Gastroesophageal sphincter (tissue), 3 donors: ENCODE measurements at regions not wholly inside any gene's neighbourhood (a gene's known extent, or its start where the extent isn't known, plus 50 kb on each side); places are given as distances from the start of the nearest gene placed in this dataset.

Experiments
- EP300 ChIP-seq: sonication (generic); formaldehyde crosslinking; IDR thresholded peaks from one replicate; pipeline ENCODE4 v1.6.1; 2017; ENCODE audit warnings: antibody characterized with exemption, mild to moderate bottlenecking
- POLR2A ChIP-seq, 2 donors: fragments of 450-650 bp; IDR thresholded peaks; one replicate each; pipeline ENCODE4 v1.6.1; 2017; ENCODE audit warnings: antibody characterized with exemption in 2 of 2, mild to moderate bottlenecking in 2 of 2, moderate library complexity in 1 of 2
- POLR2AphosphoS5 ChIP-seq: sonication (generic); formaldehyde crosslinking; IDR thresholded peaks from one replicate; pipeline ENCODE4 v1.6.1; 2017; ENCODE audit warnings: antibody characterized with exemption
- TF ChIP-seq, protein P1 (sequence below), 4 experiments: fragments of 200-600 bp in 2 of 4; fragments of 450-650 bp in 2 of 4; sonication (generic) in 1 of 4; IDR thresholded peaks; one replicate each; pipeline ENCODE4 v1.5.1; 2017 to 2019; ENCODE audit warnings: antibody characterized with exemption in 4 of 4, mild to moderate bottlenecking in 2 of 4, moderate library complexity in 2 of 4

DNA sequence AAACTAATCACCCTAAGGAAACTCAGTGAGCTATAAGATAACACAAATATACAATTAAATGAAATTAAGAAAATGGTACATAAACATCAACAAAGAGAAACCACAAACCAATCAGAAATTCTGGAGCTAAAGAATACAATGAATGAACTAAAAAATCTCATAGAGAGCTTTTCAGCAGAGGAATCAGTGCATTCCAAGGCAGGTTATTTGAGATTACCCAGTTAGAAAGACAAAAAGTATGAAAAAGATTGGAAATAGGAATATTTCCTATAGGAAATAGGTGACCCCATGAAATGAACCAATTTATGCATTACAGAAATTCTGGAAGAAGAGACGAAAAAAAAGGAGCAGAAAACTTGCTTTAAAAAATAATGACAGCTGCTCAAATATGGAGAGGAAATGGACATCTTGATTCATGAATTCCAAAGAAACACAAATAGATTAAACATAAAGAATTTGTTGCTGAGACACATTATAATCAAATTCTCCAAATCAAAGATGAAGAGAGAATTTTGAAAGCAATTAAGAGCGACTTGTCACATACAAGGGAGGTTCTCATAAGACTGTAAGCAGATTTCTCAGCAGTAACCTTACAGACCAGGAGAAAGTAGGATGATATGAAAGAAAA is 90.7 kb downstream of the RERGL start:
- TF ChIP-seq, protein P1, sequence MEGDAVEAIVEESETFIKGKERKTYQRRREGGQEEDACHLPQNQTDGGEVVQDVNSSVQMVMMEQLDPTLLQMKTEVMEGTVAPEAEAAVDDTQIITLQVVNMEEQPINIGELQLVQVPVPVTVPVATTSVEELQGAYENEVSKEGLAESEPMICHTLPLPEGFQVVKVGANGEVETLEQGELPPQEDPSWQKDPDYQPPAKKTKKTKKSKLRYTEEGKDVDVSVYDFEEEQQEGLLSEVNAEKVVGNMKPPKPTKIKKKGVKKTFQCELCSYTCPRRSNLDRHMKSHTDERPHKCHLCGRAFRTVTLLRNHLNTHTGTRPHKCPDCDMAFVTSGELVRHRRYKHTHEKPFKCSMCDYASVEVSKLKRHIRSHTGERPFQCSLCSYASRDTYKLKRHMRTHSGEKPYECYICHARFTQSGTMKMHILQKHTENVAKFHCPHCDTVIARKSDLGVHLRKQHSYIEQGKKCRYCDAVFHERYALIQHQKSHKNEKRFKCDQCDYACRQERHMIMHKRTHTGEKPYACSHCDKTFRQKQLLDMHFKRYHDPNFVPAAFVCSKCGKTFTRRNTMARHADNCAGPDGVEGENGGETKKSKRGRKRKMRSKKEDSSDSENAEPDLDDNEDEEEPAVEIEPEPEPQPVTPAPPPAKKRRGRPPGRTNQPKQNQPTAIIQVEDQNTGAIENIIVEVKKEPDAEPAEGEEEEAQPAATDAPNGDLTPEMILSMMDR (IDR thresholded peaks at IDR 0.05), result no peak
- TF ChIP-seq POLR2AphosphoS5 (no peak), POLR2A (IDR thresholded peaks at IDR 0.05) (no peak), EP300 (no peak)
